Aorta (tissue), 5 donors: ENCODE measurements at regions not wholly inside any gene's neighbourhood (a gene's known extent, or its start where the extent isn't known, plus 50 kb on each side); places are given as distances from the start of the nearest gene placed in this dataset.

Source experiments
- ATAC-seq: fragments of 200-7000 bp; cut with Tn5 transposase; one replicate; pipeline ENCODE4 v1.9.1; 2022; ENCODE audit warnings: moderate library complexity; ENCODE audit not compliant: low FRiP score
- DNase-seq, 2 donors: peaks; one replicate each; pipeline ENCODE4 v3.0.0-alpha.2; 2020
- H3K27ac ChIP-seq, 2 donors: one replicate each; pipeline ENCODE4 v1.5.1; 2013; ENCODE audit warnings: low read length in 2 of 2, mild to moderate bottlenecking in 2 of 2, moderate library complexity in 2 of 2, control low read depth in 1 of 2, inconsistent platforms in 1 of 2, low read depth in 1 of 2
- H3K27me3 ChIP-seq, 2 donors: one replicate each; pipeline ENCODE4 v1.6.1; 2013; ENCODE audit warnings: control low read depth in 1 of 2, low read length in 1 of 2, mild to moderate bottlenecking in 1 of 2, moderate library complexity in 1 of 2; ENCODE audit not compliant: insufficient read depth in 2 of 2, control insufficient read depth in 1 of 2
- H3K36me3 ChIP-seq, 2 donors: one replicate each; pipeline ENCODE4 v1.6.1; 2013; ENCODE audit warnings: control low read depth in 1 of 2, low read length in 1 of 2, mild to moderate bottlenecking in 1 of 2; ENCODE audit not compliant: insufficient read depth in 2 of 2, control insufficient read depth in 1 of 2
- H3K4me1 ChIP-seq, 2 donors: one replicate each; pipeline ENCODE4 v1.6.1; 2013; ENCODE audit warnings: low read length in 2 of 2, control low read depth in 1 of 2, mild to moderate bottlenecking in 1 of 2, moderate library complexity in 1 of 2; ENCODE audit not compliant: insufficient read depth in 2 of 2, control insufficient read depth in 1 of 2
- H3K4me3 ChIP-seq, 2 donors: one replicate each; pipeline ENCODE4 v1.5.1; 2013; ENCODE audit warnings: low read length in 2 of 2, control low read depth in 1 of 2, mild to moderate bottlenecking in 1 of 2
- H3K9me3 ChIP-seq: one replicate; pipeline ENCODE4 v1.6.1; 2013; ENCODE audit warnings: mild to moderate bottlenecking, low read length; ENCODE audit not compliant: control insufficient read depth
- WGBS, 2 donors: extraction: QIAGEN DNeasy Blood & Tissue Kit; methylation state at CpG; one replicate each; pipeline ENCODE4 v1.1.7; 2013; 5-methylcytosine and 5-hydroxymethylcytosine counted together
- intact Hi-C, 2 donors: fragments of 100-400 bp; cut with DNase I; formaldehyde crosslinking; loops; one replicate each; pipeline versions ENCODE4 v1.14.2 to v1.15.0; 2022
- donor health status: healthy with polysubstance abuse.
- donor health status: Bipolar disorder and iron deficiency.
- donor health status: DM: no; HTN: no; CAD: no.
- donor health status: DM: no; HTN: no; CAD: no.
- donor health status: DM: yes; HTN: yes; CAD: no.

DNA sequence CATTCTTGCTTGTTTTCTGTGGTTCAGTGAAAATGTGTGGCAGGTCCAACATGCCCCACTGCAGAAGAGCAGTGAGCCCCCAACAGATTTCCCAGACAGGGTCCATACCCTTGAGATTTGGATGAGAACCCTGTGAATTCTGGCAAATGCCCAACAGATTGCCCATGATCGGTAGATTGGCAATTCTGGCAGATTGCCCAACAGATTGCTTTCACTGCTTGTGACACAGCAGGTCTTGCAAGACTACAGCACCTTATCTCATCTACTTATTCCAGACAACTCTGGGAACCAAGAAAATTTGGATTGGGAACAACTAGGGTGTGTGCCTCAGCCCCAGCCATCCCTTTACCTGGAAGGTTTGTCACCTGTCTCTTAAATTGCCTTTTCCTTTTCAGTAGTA is 143.7 kb upstream of the COL1A2 start:
- H3K9me3 ChIP-seq, result no peaks in the 10 kb centered on the region
- no peak overlapping the region for H3K27ac ChIP-seq
- intact Hi-C loops, result no loop called here
- H3K36me3 ChIP-seq, result no peaks in the 10 kb centered on the region
- ATAC-seq (no peak), DNase-seq (no peak)
- no peak overlapping the region for H3K4me3 ChIP-seq
- WGBS, 2 donors, result 14 to 39% methylated on average over 1 of the region's 1 CpG
- H3K4me1 ChIP-seq, result no peaks in the 10 kb centered on the region
- no peaks in the 10 kb centered on the region for H3K27me3 ChIP-seq

DNA sequence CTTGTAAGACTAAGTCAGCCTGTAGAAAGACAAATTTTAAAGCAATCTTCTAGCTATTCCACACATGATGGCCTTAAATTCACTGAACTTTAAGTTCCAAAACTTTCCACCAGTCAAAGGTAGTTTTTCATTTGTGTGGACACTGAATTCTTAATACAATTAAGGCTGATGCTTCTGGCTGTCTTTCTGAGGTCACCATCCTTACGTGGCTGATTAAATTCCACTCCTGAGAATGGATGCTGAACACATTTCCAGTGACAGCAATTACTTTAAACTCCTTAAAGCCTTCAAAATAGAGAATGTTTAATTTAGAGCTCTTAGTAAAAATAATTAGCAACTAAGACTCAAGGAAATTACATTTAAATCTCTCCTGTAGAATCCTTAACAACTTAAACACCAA is 142.6 kb upstream of the COL1A2 start:
- Histone ChIP-seq H3K27me3 (no peaks in the 10 kb centered on the region), H3K27ac (no peak overlapping the region), H3K4me1 (no peaks in the 10 kb centered on the region), H3K4me3 (no peak overlapping the region), H3K9me3 (no peaks in the 10 kb centered on the region), H3K36me3 (no peaks in the 10 kb centered on the region)
- DNase-seq (no peak), ATAC-seq (no peak)
- intact Hi-C loops, result no loop called here
- 77 to 92% methylated on average over 1 of the region's 1 CpG for WGBS, 2 donors

DNA sequence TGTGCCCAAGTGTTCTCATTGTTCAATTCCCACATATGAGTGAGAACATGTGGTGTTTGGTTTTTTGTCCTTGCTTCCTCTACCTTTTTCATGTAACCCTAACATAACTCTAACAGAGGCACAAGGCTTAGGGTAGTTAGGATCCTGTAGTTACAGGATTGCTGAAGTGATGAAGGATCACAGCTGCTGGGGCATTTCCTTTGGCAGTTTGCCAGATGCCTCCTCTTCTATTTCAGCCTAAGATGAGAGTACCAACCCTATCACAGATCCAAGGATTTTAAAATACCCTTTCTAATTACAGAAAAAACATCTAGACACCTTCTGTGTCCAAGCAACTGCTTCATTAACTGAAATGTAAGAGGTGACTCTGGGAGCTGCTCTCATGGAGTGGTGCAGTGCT is 141.7 kb upstream of the COL1A2 start:
- ATAC-seq, result no peak
- Histone ChIP-seq H3K9me3 (no peaks in the 10 kb centered on the region), H3K27me3 (no peaks in the 10 kb centered on the region), H3K27ac (no peak overlapping the region), H3K36me3 (no peaks in the 10 kb centered on the region), H3K4me3 (no peak overlapping the region), H3K4me1 (no peaks in the 10 kb centered on the region)
- no peak for DNase-seq
- intact Hi-C loops, result no loop called here

DNA sequence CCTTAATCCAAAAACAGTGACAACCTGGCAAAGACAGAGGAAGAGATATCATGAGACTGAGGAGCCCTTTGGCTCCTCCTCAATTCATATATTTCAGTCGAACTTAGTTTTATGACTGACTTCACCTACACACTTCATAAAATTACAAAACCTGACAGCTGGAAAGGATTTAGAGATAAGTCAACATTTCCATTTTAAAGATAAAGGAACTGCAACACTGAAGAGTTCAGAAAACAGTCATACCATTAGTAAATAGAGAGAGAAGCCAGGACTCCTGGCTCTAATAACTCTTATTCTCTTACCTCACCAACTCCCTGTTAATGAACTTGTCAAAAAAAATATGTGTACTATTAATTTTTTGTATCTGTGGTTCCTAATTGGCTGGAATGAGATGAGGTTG is 141.0 kb upstream of the COL1A2 start:
- Histone ChIP-seq H3K27ac (no peak overlapping the region), H3K9me3 (no peaks in the 10 kb centered on the region), H3K27me3 (no peaks in the 10 kb centered on the region), H3K4me3 (no peak overlapping the region), H3K36me3 (no peaks in the 10 kb centered on the region), H3K4me1 (no peaks in the 10 kb centered on the region)
- ATAC-seq, result no peak
- no peak for DNase-seq
- intact Hi-C loops, result no loop called here
- WGBS, 2 donors, result 60 to 67% methylated on average over 1 of the region's 1 CpG

DNA sequence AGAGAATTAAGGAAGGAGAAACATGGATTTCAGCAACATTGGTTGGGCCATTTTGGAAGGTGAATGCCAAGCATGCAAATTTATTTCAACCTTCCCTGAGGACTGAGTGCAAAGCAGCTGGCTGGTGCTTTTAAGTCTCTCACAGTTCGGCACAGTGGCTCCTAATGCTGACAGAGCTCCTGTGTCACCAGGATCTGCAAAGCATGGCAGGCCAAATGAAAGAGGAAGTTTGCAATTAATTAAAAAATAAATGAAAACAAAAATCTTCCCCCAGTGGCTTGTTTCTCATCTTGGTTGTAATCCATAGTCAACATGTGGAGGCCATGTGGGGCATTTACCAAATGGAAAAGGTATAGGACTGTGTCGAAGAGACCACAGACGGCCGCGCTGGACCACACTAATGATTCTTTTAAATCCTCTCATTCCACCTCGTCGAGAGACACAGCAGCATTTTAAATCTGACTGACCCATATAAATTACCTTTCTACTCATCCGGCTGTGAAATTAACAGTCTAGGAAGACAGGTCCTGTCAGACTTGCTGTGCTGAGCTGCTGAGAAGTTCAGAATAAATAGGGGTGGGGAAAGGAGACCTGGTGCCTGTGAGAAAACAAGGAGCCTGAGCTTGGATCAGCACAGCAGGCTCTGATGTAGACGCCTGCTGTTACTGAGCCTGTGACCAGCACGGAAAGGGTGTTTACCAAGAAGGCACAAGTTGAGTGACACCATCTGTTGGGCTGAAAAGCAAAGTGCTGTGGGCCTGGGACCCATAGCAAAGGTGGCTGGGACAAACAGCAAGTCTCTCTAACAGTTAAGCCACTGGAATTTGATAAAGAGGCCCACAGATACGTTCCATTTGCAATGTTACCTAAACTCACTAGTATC is 136.0 kb upstream of the COL1A2 start:
- H3K27me3 ChIP-seq, result no peaks in the 10 kb centered on the region
- H3K4me3 ChIP-seq, result no peak overlapping the region
- H3K27ac ChIP-seq, result no peak overlapping the region
- no peak for ATAC-seq
- no peaks in the 10 kb centered on the region for H3K36me3 ChIP-seq
- 73 to 83% methylated on average over 11 of the region's 11 CpGs for WGBS, 2 donors
- no peak for DNase-seq
- H3K4me1 ChIP-seq, result no peaks in the 10 kb centered on the region
- peaks cover 3% of the 10 kb centered on the region for H3K9me3 ChIP-seq
- intact Hi-C loops, result no loop called here

DNA sequence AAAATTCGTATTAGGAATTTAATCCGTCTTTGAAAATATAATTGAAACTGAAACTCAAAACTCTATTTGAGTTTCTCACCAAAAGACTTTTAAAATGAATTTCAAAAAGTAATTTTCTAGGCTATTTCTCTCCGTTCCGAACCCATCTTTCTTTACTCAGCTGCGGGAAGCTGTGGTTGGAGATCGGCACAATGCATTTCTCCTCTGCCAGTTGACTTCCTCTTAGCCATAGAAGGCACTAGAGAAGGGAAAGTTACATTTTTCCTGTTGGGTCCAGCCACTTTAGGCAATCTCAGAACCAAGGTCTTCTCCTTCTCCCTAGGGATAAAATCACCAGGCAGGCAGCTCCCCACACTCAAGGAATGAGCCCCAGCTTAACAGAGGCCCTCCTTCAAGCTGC is 133.6 kb upstream of the COL1A2 start:
- ATAC-seq (no peak), DNase-seq (no peak)
- Histone ChIP-seq H3K36me3 (no peaks in the 10 kb centered on the region), H3K27ac (no peak overlapping the region), H3K4me1 (no peaks in the 10 kb centered on the region), H3K27me3 (no peaks in the 10 kb centered on the region), H3K4me3 (no peak overlapping the region), H3K9me3 (peaks cover 3% of the 10 kb centered on the region)
- intact Hi-C loops, result no loop called here
- 94 to 98% methylated on average over 6 of the region's 6 CpGs for WGBS, 2 donors

DNA sequence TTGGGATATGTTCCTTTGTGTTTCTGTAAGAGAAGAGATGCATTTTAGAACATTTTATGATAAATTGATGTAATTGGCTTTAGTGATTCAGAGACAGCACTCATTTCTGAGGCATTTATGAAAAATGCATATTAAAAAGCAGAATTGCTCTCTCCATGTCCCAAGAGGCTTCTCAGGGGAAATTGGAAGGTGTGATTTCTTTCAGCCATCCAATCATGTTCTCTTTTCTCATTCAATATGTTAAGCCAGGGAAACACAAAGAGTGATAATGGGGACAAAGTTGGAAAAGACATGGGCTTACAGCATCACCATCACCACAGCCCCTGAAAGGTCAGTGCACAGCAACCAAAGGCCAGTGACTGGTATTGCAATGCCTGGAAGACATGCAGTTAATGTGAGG is 129.9 kb upstream of the COL1A2 start:
- DNase-seq (no peak), ATAC-seq (no peak)
- Histone ChIP-seq H3K36me3 (no peaks in the 10 kb centered on the region), H3K27me3 (peaks cover 0 to 2% of the 10 kb centered on the region in 2 donors), H3K4me3 (no peak overlapping the region), H3K4me1 (no peaks in the 10 kb centered on the region), H3K27ac (no peak overlapping the region), H3K9me3 (peaks cover 3% of the 10 kb centered on the region)
- intact Hi-C loops, result no loop called here

DNA sequence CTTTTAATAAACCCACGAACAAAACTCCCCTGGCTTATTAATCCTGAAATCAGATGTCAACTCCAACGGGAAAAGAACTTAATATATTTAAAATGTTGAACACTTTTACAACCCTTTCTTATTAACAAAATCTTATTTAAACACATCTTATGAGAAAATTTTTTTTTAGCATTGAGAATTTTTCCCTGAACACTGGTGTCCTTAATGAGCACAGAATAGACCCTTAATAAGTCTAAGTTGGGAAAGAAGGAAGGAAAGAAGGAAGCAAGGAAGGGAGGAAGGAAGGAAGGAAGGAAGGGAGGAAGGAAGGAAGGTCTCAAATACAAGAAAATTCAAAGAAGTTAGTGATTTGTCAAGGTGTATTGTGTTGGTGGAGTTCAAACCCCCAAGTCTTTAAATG is 129.2 kb upstream of the COL1A2 start:
- no peaks in the 10 kb centered on the region for H3K4me1 ChIP-seq
- H3K4me3 ChIP-seq, result no peak overlapping the region
- H3K36me3 ChIP-seq, result no peaks in the 10 kb centered on the region
- no peak for DNase-seq
- no peak for ATAC-seq
- H3K27me3 ChIP-seq, result peaks cover 0 to 2% of the 10 kb centered on the region in 2 donors
- H3K9me3 ChIP-seq, result peaks cover 3% of the 10 kb centered on the region
- H3K27ac ChIP-seq, result no peak overlapping the region
- intact Hi-C loops, result no loop called here
- WGBS, 2 donors, result 86 to 87% methylated on average over 2 of the region's 2 CpGs

DNA sequence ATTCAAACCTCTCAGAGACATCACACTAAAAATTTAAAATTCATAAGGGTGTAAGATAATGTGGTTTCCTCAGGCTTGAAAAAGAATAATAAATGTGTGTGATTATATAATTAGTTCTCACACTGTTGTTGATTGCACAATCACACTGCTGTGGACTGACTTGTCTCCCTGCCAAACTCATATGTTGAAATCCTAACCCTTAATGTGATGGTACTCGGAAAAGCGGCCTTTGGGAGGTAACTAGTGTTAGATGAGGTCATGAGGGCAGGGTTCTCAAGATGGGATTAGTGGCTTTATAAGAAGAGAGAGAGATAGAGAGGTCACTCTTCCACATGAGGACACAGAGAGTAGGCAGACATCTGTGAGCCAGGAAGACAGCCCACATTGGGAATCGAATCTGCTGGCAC is 128.5 kb upstream of the COL1A2 start:
- DNase-seq, result no peak
- intact Hi-C loops, result no loop called here
- H3K27ac ChIP-seq, result no peak overlapping the region

More for the DNA sequence above, 128.5 kb upstream of the COL1A2 start:
- peak; percentile 88 for ATAC-seq
- Histone ChIP-seq H3K9me3 (peaks cover 1% of the 10 kb centered on the region), H3K4me3 (no peak overlapping the region), H3K27me3 (peaks cover 0 to 2% of the 10 kb centered on the region in 2 donors), H3K4me1 (no peaks in the 10 kb centered on the region), H3K36me3 (no peaks in the 10 kb centered on the region)
- WGBS, 2 donors, result 77 to 82% methylated on average over 3 of the region's 3 CpGs
